GM12872 (cell line): ENCODE measurements at regions not wholly inside any gene's neighbourhood (a gene's known extent, or its start where the extent isn't known, plus 50 kb on each side); places are given as distances from the start of the nearest gene placed in this dataset.

Experiments used
- CTCF ChIP-seq: IDR thresholded peaks from 3 replicates; pipeline ENCODE4 v1.5.1; 2011; ENCODE audit warnings: low read depth, mild to moderate bottlenecking, low read length, moderate library complexity; ENCODE audit not compliant: insufficient read depth

- TF ChIP-seq CTCF: no peak
Observed at GRCh38 chr4:128600996-128601871, 208.3 kb upstream of the JADE1 start.

GRCh38 chr4:128600410-128600809 is 209.1 kb upstream of the JADE1 start:
- TF ChIP-seq CTCF: no peak

- no peak for TF ChIP-seq CTCF
Observed at GRCh38 chr4:128597500-128597899, 212.0 kb upstream of the JADE1 start.

- no peak for TF ChIP-seq CTCF
Observed at GRCh38 chr4:128596853-128597252, 212.6 kb upstream of the JADE1 start.

- no peak for TF ChIP-seq CTCF
Observed at GRCh38 chr4:128596115-128596514, 213.4 kb upstream of the JADE1 start.

- TF ChIP-seq CTCF: no peak
Observed at GRCh38 chr4:128591482-128591881, 218.0 kb upstream of the JADE1 start.

- no peak for TF ChIP-seq CTCF
Observed at GRCh38 chr4:128590773-128591172, 218.7 kb upstream of the JADE1 start.
